ENCODE measurements at regions not wholly inside any gene's neighbourhood (a gene's known extent, or its start where the extent isn't known, plus 50 kb on each side); places are given as distances from the start of the nearest gene placed in this dataset.

- no peak for DNase-seq
Observed at GRCh38 chr13:47146991-47147811, 250.3 kb upstream of the HTR2A start.

- DNase-seq = no peak
Observed at GRCh38 chr13:47146136-47146535, 249.3 kb upstream of the HTR2A start.

DNA sequence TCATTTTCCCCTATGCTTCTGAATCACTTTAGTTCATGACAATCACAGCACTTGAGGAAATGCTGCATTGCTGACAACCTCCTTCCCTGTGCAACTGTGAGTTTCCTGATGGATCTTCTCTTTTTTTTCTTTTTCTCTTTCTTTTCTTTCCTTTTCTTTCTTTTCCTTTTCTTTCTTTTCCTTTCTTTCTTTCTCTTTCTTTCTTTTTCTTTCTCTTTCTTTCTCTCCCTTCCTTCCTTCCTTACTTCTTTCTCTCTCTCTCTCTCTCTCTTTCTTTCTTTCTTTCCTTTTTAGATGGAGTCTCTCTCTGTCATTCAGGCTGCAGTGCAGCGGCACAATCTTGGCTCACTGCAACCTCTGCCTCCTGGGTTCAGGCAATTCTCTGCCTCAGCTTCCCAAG is 247.9 kb upstream of the HTR2A start:
- DNase-seq = no peak

- no peak for DNase-seq
Observed at GRCh38 chr13:47142105-47142504, 245.3 kb upstream of the HTR2A start.

GRCh38 chr13:47139519-47139918 is 242.7 kb upstream of the HTR2A start:
- no peak for DNase-seq

DNA sequence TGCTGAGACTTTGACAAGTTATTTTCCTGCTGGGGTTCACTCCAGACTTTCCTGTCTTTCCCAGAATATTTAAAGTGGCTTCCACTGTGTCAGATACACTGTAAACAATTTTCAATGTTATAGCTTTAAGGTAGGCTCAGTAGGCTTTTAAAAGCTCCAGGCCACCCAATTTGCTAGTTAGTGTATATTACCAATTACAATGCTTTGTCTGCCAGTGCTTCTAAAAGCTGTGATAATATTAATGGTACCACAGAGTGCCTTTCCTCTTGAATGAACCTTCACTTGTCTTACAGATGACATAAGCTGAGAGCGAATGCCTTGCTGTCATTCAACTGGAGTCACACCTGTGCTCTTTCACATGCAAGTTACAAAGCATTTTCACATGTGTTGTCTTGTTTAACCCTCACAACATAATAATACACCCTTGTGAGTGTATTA is 239.7 kb upstream of the HTR2A start:
- no peak for DNase-seq

DNA sequence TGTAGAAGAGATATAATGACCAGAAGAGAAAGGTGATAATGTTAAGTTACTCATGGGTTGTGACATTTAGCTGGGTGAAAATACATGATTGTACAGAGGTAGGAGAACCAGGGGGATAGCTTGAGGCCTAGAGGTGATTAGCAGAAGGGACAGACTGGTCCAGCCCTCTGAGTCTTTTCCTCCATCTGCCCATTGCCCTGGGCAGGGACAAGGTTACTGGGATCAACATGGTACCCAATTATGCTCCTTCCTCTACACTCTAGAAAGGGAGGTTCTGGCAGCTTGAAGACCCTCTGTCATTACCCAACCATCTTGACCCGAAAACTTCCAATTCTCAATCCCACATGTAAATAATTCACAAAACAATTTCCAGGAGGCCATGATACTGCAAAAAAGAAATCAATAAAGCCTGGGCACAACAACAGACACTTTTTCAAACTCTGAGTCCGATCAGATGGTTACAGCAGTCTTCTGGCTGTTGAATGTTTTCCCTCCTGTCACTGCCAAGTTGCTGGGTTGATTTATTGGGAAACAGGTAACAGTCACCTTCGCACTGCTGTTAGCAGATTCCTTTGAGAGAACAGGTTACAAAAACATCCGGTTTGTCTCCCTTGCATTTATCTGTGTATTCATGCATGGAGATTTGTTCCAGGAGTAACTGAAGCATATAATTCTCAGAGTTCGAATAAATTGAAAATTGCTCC is 239.1 kb upstream of the HTR2A start:
- DNase-seq = no peak

DNA sequence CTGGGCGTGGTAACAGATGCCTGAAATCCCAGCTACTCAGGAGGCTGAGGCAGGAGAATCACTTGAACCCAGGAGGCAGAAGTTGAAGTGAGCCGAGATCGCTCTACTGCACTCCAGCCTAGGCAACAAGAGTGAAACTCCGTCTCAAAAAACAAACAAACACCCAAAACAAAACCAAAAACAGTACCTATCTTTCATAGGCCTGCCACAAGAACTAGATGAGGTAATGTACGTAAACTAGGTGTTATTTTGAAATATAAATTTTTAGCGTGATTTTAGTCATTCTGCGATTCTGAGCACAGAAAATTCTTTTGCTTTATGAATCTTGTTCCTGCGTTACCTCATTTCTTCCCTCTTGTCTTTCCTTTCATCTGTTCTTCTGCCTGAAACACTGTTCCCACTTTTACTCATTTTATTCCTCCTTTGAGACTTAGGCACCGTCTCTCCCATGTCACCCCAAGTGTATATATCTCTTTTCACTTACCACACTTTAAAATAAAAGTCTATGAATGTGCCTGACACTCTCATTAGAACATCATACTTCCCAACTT is 238.2 kb upstream of the HTR2A start:
- DNase-seq = no peak

DNA sequence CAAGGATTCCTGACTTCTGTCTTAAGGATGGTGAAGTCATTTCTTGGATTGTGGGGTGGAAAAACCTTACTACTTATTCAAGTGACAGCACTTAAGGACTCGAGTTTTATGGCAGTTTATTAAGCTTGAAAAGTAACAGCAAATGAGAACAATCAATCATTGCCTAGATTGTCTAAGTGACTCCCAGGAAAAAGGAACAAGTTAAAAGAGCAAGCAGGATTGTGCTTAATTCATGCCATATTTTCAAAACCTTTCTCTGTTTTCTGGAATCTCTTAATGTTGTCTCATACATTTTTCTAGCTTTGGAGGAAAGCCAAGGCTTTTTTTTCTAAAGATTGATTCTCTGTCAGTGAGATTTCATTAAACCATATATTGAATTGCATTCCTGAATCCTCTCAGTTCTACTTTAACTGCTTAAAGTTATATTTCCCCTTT is 236.2 kb upstream of the HTR2A start:
- DNase-seq = no peak

DNA sequence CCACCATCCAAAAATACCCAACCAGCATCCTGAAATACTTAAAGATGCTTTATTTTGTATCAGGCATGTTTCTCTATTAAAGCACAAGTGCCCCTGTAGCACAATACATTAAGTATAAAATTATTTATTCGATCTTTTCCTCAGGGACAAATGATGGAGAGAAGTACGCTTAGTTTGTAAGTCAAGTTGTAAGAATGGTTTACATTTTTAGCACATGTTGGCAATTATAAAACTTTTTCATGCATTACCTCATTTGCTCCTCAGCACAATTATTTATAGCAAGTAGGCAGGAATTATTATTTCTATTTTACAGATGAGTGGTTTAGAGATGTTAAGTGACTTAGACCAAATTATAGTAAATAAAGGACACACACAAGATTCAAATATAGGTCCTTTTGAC is 232.6 kb upstream of the HTR2A start:
- no peak for DNase-seq

- no peak for DNase-seq
Observed at GRCh38 chr13:47126432-47126831, 229.6 kb upstream of the HTR2A start.

- DNase-seq = no peak
Observed at GRCh38 chr13:47121092-47121763, 224.4 kb upstream of the HTR2A start.

- DNase-seq = no peak
Observed at GRCh38 chr13:47120282-47120681, 223.4 kb upstream of the HTR2A start.

DNA sequence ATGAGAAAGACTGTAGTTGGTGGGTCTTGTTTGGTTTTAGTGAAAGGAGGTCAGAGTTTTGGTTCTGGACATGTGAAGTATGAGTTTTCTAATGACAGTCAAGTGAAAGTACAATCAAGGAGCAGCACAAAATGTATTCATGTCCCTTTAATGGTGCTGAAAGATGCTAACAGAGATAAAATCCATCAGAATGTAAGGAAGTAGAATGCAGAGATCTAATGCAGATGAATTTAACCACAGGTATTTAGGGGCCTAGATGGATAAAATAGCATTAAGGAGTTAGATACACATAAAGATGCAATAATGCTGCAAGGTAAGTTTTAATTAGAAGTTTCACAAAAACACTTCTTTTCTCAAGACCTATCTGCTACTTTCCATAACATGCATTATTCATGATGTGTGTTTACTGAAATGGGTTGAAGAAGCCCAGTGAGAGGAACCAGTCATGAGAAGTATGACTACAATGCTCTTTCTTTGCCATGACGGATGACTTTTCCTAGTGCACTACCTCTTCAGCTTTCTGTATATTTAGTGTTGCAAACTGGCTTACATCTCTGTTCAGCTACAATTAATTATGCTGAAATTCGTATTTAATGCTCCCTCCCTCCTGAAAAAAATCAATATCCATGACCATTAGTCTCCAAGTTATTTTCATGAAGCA is 222.9 kb upstream of the HTR2A start:
- DNase-seq = no peak

GRCh38 chr13:47117268-47117667 is 220.4 kb upstream of the HTR2A start:
- DNase-seq = no peak

- DNase-seq = no peak
Observed at GRCh38 chr13:47114030-47114429, 217.2 kb upstream of the HTR2A start.

- no peak for DNase-seq
Observed at GRCh38 chr13:47112903-47113299, 216.0 kb upstream of the HTR2A start.

DNA sequence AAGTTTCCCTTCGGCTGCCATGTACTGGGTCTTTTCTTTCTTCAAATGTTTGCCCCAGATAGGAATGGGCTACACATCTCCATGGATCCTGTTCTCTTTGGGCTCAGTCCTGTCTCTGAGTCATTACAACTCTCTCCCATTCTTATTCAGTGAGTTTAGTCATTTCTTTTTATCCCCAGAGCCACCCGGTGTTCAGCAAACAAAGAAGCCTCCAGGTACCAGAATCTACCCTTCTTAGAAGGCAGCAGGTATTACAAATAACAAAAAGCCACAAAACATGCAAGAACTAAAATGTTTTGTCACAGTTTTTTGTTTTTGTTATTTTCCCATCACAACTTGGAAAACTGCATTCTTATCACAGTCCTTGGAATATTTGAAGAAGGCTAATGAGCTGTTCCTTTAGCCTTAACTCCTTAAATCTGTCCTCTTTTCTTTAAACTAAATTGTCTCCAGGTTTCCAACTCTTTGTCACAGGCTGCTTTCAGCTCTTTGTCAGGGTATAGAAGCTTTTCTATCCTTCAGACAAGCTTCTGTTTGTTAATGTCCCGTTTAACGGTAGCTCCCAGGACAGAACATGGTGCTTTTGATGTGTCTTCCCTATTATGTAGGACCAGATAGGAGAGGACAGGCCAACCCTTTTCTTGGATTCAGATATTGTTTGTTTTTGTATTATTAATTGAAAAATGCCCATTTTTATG is 215.5 kb upstream of the HTR2A start:
- DNase-seq = no peak

GRCh38 chr13:47111499-47111898 is 214.6 kb upstream of the HTR2A start:
- no peak for DNase-seq

GRCh38 chr13:47110833-47111240 is 214.0 kb upstream of the HTR2A start:
- DNase-seq = no peak

DNA sequence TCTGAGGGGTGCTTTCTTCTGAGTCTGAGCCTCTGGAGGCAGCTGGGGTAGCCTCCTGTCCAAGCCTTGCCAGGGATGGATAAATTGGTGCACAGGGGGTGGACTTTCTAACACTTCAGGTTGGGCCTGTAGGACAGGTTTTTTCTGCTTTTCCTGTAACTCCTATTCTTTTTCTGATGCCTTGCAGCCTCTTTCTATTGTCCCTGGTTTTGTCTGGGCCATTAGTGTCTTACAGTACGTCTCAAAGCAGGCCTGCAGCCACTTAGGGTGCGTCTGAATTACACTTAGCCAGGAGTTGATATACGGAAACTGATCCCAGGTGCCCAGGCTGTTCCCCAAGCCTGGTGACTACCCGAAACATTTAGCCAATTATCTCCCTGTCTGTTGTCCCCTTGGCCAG is 213.3 kb upstream of the HTR2A start:
- DNase-seq = no peak

GRCh38 chr13:47109028-47109427 is 212.2 kb upstream of the HTR2A start:
- DNase-seq = no peak

All from femur (tissue), 1 donor.